Gastroesophageal sphincter (tissue), 3 donors: ENCODE measurements at regions not wholly inside any gene's neighbourhood (a gene's known extent, or its start where the extent isn't known, plus 50 kb on each side); places are given as distances from the start of the nearest gene placed in this dataset.

Source experiments
- CTCF ChIP-seq, 4 experiments: fragments of 200-600 bp in 2 of 4; fragments of 450-650 bp in 2 of 4; sonication (generic) in 1 of 4; IDR thresholded peaks; one replicate each; pipeline ENCODE4 v1.5.1; 2017 to 2019; ENCODE audit warnings: antibody characterized with exemption in 4 of 4, mild to moderate bottlenecking in 2 of 4, moderate library complexity in 2 of 4
- POLR2A ChIP-seq, 2 donors: fragments of 450-650 bp; IDR thresholded peaks; one replicate each; pipeline ENCODE4 v1.6.1; 2017; ENCODE audit warnings: antibody characterized with exemption in 2 of 2, mild to moderate bottlenecking in 2 of 2, moderate library complexity in 1 of 2
- POLR2AphosphoS5 ChIP-seq: sonication (generic); formaldehyde crosslinking; IDR thresholded peaks from one replicate; pipeline ENCODE4 v1.6.1; 2017; ENCODE audit warnings: antibody characterized with exemption

- TF ChIP-seq POLR2AphosphoS5: no peak
- TF ChIP-seq CTCF (IDR thresholded peaks at IDR 0.05): no peak
- no peak for TF ChIP-seq POLR2A (IDR thresholded peaks at IDR 0.05)
Observed at GRCh38 chr6:76574746-76575145, 502.3 kb upstream of the IMPG1 start.
